ENCODE measurements at regions not wholly inside any gene's neighbourhood (a gene's known extent, or its start where the extent isn't known, plus 50 kb on each side); places are given as distances from the start of the nearest gene placed in this dataset.
A peak's percentile ranks its signal among the peaks of the same experiment; 100 is the strongest.

DNA sequence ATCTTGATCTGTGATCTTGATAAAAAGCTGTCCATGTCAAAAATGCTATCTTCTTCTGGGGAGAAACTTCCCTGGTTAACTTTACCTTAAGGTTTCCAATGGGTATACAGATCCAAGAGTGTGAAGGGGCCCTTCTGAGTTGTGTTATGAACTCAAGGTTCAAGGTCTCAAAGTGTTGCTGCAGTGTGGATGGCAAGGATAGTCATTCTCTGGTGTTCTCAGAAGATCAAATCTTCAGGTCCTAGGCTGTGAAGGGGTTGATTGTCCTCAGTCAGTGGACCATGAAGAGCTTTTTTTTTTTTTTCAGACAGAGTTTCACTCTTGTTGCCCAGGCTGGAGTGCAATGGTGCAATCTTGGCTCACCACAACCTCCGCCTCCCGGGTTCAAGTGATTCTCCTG is 114.4 kb downstream of the SPTSSA start:
- DNase-seq: no peak

DNA sequence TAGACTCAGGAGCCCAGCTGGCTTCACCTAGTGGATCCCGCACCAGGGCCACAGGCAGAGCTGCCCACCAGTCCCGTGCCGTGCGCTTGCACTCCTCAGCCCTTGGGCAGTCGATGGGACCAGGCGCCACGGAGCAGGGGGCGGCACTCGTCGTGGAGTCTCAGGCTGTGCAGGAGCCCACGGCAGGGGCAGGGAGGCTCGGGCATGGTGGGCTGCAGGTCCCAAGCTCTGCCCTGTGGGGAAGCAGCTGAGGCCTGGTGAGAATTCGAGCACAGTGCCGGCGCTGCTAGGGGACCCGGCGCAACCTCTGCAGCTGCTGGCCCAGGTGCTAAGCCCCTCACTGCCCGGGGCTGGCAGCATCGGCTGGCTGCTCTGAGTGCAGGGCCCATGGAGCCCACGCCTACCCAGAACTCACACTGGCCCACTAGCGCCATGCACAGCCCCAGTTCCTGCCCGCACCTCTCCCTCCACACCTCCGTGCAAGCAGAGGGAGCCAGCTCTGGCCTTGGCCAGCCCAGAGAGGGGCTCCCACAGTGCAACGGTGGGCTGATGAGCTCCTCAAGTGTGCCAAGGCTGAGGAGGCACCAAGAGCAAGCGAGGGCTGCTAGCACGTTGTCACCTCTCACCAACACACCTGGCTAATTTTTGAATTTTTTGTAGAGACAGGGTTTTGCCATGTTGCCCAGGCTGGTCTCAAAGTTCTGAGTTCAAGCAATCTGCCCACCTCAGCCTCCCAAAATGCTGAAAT is 116.1 kb downstream of the SPTSSA start:
- DNase-seq: no peak

DNA sequence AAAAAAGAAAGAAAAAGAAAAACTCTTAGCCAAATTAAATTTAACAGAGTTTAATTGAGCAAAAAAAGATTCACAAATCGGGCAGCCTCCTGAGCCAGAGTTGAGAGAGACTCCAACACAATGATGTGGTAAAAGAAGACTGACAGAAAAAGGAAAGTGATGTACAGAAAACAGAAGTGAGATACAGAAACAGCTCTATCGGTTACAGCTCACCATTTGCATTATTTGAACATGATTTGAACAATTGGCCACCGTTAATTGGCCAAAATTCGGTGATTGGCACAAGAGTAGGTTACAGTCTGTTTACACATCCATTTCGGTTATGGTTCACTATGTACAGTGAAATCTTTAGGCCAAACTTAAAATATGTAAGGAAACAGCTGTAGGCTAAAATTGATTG is 117.7 kb downstream of the SPTSSA start:
- DNase-seq: no peak

DNA sequence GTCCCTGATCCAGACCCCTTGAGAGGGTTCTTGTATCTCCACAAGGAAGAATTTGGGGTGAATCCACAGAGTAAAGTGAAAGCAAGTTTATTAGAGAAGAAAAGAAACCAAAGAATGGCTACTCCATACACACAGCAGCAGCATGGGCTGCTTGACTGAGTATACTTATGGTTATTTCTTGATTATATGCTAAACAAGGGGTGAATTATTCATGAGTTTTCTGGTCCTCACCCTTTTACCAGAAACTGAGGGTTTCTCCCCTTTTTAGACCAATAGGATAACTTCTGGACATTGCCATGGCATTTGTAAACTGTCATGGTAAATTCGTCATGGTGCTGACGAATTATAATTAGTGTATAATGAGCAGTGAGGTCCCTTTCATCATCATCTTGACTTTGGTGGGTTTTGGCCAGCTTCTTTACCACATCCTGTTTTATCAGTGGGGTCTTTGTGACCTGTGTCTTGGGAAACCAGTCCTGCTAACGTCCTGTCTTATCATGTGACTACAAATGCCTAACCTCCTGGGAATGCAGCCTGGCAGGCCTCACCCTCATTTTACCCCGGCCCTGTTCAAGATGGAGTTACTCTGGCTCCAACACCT is 121.9 kb downstream of the SPTSSA start:
- no peak for DNase-seq

DNA sequence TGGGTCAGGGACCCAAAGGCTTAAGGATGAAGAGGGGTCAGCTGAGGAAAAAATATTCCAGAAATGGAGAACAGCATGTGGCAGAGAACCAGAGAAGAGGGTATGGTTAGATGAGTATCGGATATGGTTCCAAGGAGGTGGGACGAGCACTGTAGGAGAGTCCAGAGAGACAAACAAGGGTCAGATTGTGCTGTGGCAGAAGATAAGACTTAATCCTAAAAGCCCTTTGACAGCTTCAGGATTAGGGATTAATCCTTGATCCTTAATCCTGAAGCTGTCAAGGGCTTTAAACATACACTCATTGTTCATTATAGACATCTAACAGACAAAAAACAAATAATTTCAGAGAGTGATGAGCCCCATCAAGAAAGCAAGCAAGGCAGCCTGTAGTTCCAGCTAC is 124.0 kb downstream of the SPTSSA start:
- no peak for DNase-seq

DNA sequence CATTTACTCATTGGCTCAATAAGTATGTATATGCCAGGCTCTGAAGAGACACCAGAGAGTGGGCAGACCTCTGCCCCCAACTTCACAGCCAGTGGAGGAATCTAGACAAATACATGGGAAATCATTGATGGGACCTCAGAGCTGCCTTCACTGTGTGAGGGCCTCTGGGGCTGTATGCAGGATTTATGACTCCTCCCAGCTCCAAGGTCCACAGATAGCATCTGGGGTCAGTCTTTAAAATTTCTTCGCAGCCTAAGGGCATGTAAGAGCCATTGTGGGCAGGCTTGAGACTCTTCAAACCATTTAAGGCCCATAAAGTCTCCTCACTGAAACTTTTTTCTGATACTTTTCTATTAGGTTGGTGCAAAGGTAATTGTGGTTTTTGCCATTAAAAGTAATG is 125.5 kb downstream of the SPTSSA start:
- DNase-seq: no peak

DNA sequence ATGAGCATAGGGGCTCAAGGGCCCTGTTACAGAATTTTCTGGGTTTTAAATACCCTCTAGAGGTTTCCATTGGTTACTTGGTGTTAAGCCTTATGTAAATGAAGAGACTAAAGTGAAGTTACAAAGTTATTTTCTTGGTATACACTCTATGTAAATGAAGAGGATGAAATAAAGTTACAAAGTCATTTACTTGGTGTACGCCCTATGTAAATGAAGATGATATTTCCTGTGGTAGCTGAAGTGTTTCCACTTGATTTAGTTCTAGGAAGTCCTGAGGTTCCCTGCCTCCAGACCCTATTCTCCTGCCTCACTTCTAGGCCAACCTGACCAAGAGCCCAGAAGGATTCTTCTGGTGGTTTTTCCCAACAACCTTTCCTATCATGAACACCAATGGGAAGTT is 126.1 kb downstream of the SPTSSA start:
- no peak for DNase-seq

DNA sequence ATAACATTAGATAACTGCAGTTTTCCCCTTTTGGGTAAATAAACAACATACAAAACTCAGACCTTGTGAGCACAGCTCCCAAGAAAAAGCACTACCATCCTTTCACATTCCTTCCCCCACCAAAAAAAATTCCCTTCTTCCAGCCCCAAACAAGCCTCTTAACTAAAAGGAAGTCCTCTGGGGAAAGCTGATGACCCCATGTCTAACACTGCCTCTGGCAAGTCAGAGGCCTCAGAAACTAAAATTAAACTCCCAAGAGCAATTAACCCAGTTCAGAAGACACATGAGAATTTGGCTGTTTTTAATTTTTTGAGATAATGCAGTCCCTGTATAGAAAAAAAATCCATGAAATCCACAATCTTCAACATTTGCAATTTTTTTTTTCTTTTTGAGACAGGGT is 127.7 kb downstream of the SPTSSA start:
- no peak for DNase-seq

DNA sequence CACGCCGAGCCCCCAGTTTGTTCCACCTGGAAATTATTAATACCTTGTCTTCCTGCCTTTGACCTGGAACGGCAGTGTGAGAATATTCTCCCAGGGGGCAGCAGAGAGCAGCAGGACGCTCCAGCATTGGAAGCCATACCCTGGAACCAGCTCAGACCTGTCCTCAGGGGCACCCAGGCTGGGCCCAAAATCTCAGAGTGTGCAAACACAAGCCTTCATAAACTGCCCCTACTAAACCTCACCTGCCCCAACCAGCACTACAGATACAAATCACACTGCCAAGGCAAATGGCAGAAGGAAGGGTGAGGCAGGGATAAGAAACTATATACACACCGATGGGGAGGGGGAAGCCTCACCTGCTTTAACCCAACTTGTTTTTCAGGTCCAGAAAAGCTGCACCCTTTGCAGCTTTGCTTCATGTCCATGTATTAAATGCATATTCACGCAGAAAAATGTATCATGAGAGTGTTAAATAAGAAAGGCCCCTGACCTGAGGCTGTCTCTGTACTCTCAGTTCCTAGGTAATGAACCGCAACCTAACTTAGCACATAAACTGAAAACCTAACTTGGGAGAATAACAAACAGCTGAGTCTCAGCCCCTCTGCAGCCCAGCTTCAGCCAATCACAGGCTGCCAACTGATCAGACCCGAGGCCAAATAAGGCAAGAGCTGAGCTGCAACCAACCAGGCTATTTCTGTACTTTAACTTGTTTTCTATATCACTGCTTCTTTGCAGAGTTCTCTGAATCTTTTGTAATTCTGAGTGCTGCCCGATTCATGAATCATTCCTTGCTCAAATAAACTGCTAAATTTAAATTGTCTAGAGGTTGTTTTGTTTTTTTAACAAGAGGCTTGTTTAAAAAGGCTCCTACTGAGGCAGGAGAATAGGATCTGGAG is 130.1 kb downstream of the SPTSSA start:
- peak; percentile 37 for DNase-seq

DNA sequence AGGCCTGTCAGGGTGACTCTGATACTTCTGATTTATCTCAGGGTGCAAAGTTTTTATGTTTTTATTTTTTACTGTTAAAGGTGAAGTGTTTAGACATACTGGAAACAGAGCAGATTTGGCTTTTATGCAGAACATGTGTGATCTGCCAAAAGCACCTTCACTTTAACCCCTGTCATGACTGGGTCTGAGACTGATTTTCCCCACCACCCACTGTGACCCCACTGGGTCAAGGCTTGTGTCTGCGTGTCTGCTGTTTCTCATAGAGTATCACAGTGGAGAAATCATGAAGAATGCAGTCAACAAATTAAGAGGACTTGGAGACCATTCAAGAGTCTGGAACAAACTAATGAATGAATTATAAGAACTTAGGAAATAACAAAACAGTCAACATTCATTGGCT is 131.2 kb downstream of the SPTSSA start:
- no peak for DNase-seq

DNA sequence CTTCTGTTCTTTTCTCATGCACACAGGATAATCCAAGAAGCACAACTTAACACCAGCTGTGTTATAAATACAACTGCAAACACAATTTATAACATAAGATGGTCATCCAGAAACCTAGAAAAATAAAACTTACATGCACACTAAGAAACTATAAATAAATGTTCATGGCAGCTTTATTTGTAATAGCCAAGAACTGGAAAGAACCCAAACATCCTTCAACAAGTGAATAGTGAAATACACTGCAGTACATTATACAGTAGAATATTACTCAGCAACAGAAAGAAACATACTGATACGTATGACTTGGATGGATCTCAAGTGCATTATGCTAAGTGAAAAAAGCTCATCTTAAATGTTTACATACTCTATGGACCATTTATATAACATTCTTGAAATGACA is 132.7 kb downstream of the SPTSSA start:
- no peak for DNase-seq

DNA sequence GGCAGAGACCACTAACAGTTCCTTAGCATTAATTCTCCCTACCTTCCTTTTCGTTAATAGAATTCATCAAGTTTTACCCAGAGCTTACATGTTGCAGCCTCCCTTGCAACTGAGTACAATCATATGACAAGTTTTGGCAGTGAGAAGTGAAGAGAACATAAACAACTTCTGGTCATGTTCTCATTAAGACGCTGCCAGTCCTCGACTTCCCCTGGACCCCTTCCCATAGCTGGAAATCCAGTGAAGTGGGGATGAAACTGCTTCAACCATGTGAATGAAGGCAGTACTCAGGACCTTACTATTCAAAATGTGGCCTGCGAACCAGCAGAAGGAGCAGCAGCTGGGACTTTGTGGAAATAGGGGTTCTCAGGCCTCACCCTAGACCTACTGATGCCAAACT is 133.9 kb downstream of the SPTSSA start:
- DNase-seq: no peak

DNA sequence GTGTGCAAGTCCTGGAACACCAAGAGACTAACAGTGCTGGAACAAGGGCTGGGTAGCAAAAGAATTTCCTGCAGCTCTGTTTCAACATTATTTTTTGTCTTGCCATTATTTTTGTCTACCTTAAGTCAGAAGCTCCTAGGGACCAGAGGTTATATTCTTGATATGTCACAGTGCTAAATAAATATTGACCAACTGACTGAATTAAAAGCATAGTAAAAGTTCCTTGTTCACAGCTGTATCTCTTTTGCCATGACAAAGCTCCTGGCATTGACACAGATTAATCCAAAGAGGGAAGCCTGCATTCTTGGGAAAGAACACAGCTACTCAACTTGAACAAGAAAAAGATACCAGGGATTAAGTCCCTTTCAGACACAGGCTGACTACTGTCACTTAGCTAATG is 136.5 kb downstream of the SPTSSA start:
- no peak for DNase-seq

DNA sequence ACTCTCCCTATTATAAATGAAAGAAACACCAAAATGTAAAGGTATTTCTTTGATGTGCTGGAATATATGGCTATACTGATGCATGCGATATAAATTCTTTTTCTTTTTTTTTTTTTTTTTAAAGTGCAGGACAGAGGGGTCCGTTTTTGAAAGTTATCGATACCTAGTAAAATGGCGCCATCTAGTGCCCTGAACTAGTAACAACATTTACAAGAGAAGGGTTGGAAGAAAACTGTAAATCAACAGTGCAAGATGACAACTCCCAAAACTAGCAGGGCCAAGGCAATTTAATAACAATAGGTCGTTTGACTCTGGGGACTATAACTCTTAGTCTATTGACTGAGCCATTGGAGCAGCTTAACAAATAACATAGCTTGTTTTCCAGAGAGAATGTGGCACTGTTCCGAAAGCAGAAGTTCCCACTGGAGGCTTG is 137.7 kb downstream of the SPTSSA start:
- no peak for DNase-seq

DNA sequence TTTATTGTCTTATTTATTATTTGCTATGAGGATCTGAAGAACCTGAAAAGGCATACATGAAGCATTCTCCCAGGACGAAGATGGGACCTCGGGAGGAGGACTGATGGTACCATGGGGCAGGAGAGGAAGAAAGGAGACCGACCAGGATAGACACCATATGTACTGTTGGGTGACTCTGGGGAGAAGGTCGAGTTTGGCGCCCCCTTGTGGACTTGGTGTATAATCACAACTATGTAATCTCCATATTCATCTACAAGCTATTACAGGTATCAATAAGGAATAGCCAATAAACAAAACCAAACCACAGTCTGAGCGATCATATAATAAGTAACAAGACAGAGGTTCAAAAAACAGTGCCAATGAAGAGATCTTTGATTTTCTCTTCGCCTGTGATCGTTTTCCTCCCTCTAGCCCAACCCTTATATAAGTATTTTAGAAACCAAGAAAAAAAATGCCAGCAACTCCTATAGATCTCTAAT is 139.1 kb downstream of the SPTSSA start:
- DNase-seq: peak; percentile 53

DNA sequence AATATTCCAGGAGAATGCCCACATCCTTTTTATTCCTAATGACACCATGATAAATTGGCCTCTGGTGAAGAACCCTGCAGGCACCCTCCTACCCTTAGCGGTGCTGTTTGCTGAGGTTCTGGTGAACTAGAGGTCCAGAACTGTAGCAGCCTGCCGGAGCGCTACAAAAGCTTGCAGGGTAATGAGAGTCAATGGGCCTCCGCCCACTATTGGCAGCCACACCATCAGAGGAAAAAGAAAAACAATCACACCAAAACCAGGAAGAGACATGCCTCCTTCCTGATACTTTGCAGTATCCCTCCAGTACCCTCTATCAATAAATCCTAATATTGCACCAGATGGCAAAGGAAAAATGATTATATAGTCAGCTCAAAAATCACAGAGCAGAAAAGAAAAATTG is 142.9 kb downstream of the SPTSSA start:
- no peak for DNase-seq

DNA sequence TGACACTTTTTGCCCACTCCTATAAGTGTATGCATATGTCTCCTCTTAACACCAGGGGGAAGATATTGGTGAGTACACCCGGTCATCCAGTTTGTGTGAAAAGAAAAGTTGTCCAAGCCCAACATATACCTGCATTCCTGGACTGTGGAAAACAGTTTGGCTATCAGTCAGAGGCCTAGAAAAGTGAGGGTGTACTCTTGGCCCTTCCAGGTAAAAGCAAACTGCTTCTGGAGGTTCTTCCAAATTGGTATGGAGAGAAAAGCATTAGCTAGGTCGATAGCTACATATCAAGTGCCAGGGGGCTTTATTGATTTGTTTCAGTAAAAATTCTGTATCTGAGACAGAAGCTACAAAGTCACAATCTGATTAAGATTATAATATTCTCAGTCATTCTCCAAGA is 144.0 kb downstream of the SPTSSA start:
- DNase-seq: no peak

DNA sequence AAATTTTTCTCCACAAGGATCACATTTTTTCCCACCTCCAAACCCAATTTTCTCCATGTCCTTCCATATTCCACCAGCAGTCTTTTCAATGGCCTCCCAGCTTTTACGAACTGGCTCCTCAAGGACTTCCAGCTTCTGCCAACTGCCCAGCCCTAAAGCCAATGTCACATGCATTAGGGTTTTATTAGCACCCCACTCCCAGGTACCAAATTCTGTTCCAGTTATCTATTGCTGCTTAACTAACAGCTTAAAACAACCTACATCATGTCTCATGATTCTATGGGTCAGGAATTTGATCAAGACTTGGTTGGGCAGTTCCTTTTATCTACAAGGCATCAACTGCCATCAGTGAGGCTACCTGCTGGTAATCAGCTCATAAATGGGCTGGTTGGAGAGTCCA is 151.3 kb downstream of the SPTSSA start:
- no peak for DNase-seq

DNA sequence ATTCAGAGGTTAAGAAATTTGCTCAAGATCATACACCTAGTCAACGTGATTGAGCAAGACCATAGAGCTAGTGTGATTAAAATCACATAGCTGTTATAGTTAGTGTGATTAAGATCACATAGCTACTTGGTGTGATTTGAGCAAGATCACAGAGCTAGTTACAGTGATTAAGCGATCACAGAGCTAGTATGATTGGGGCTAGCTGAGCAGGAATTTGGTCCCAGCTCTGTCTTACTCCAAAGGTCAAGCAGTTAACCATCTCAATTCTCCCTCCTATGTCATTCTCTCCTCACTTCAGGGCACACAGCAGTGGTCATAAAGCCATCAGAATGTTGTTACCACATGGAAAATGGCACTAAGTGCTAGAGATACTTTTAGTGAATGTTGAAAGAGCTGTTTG is 158.2 kb downstream of the SPTSSA start:
- DNase-seq: no peak

DNA sequence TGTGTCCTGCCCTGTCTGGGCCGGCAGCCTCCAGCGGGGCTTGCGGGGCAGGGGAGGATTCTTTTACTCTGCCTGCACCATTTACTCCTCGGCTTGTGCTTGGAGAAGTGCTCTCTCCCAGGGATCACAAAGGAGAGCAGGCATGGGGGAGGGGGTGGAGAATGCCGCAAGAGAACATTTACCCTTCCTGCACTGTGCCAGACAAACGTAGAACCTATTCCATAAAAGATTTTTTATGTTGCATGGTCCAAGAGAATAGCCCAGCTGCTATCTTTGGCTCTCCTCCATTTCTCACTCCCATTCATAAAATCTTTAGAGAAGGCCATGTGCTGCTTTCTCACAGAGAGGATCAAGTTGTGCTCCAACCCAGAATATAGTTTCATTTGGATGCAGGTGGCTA is 159.4 kb downstream of the SPTSSA start:
- DNase-seq: no peak

DNA sequence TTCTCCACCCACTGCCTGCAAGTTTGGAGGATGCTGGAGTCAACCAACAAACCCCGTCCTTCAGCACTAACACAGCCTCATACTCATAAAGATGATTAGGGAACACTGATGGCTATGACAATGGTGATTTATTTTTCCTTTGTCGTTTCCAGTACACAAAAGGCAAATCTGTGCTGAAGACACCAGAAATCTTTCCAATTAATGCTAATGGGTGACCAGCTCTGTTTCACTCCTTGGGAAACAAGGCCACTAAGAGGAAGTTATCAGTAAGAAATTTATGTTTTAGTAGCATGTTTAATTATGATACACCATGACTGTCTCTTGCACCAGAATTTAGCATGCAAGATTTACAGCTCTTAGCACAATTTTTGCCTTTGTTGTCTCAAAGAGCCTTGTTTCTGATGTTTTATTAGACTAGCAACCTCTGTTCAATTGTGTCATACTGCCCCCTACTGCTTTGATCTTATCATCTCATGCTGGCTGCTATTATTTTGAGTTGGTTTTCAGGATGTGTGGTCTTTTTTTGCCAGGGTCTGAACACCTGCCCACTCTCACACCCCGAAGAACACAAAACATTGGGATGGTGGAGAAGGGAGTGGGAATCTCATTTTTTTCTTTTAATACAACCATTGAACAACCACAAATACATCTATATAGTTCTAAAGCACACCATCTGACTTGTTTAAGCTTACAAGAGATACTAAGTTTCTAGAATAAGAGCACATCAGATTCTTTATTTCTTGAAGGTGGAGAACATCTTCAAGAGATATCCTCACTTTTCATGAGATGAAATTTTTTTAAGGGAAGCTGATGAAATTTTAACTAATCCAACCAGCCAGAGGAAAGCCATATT is 160.9 kb downstream of the SPTSSA start:
- DNase-seq: no peak

DNA sequence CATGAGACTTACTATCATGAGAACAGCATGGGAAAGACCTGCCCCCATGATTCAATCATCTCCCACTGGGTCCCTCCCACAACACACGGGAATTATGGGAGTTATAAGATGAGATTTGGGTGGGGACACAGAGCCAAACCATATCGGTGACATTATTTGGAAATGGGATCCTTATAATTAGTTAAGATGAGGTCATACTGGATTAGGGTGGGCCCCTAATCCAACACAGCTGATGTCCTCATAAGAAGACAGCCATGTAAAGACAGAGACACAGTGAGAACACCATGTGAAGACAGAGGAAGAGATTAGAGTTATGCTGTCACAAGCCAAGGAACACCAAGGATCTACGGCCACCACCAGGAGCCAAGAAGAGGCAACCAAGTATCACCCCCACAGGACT is 161.7 kb downstream of the SPTSSA start:
- no peak for DNase-seq

DNA sequence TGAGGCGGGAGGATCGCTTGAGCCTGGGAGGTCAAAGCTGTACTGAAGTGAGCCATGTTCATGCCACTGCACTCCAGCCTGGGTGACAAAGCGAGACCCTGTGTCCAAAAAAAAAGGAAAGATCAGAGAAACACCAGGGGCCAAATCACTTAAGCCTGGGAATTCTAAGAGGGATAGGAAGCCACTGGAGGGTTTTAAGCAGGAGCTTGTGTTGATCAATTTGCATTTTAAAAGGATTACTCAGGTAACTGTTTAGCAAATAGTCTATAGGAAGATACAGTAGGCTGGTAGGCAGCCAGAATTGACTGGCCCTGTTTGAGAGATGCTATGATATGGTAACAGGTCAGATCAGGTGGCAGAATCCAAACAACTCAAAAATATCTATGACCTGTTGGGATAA is 162.7 kb downstream of the SPTSSA start:
- no peak for DNase-seq

All from CD4-positive, alpha-beta T cell treated with Interleukin-15 for 1 hour (primary cell).